Spinal cord (tissue), 9 donors: ENCODE measurements at regions not wholly inside any gene's neighbourhood (a gene's known extent, or its start where the extent isn't known, plus 50 kb on each side); places are given as distances from the start of the nearest gene placed in this dataset.
A peak's percentile ranks its signal among the peaks of the same experiment; 100 is the strongest.

Experiments
- DNase-seq, 6 donors: peaks; one replicate each; pipeline versions ENCODE4 v3.0.0 to v3.0.0-alpha.2; 2013 to 2015; ENCODE audit warnings: low spot score in 6 of 6, low read depth in 4 of 6
- H3K27ac ChIP-seq: one replicate; pipeline ENCODE4 v1.5.1; 2013; ENCODE audit warnings: low read depth, low read length, control low read depth
- H3K27me3 ChIP-seq: one replicate; pipeline ENCODE4 v1.6.1; 2013; ENCODE audit warnings: low read length; ENCODE audit not compliant: control insufficient read depth, insufficient read depth
- H3K36me3 ChIP-seq: one replicate; pipeline ENCODE4 v1.6.1; 2013; ENCODE audit warnings: low read length; ENCODE audit not compliant: control insufficient read depth, insufficient read depth
- H3K4me1 ChIP-seq: one replicate; pipeline ENCODE4 v1.6.1; 2013; ENCODE audit warnings: low read length; ENCODE audit not compliant: control insufficient read depth, insufficient read depth
- H3K4me3 ChIP-seq: one replicate; pipeline ENCODE4 v1.5.1; 2013; ENCODE audit warnings: low read depth, low read length, control low read depth
- H3K9me3 ChIP-seq: one replicate; pipeline ENCODE4 v1.6.1; 2013; ENCODE audit warnings: low read length; ENCODE audit not compliant: control insufficient read depth, insufficient read depth
- WGBS: methylation state at CpG from one replicate; pipeline ENCODE4 v1.1.5; 2013; ENCODE audit warnings: missing lambda C conversion rate; ENCODE audit not compliant: insufficient coverage; 5-methylcytosine and 5-hydroxymethylcytosine counted together
- donor health status: healthy.

- Histone ChIP-seq H3K4me3 (no peak overlapping the region), H3K36me3 (no peaks in the 10 kb centered on the region), H3K27me3 (peaks cover 24% of the 10 kb centered on the region), H3K9me3 (no peaks in the 10 kb centered on the region), H3K4me1 (peaks cover 41% of the 10 kb centered on the region), H3K27ac (no peak overlapping the region)
- 70% methylated on average over 5 of the region's 5 CpGs for WGBS
- no peak for DNase-seq
Observed at GRCh38 chr3:127134887-127135240, 58.1 kb upstream of the PRR23E start.

GRCh38 chr3:127135241-127136023, 57.5 kb upstream of the PRR23E start:
- 4% methylated on average over 58 of the region's 58 CpGs for WGBS
- Histone ChIP-seq H3K4me1 (peaks cover 41% of the 10 kb centered on the region), H3K27me3 (peaks cover 24% of the 10 kb centered on the region)

DNA sequence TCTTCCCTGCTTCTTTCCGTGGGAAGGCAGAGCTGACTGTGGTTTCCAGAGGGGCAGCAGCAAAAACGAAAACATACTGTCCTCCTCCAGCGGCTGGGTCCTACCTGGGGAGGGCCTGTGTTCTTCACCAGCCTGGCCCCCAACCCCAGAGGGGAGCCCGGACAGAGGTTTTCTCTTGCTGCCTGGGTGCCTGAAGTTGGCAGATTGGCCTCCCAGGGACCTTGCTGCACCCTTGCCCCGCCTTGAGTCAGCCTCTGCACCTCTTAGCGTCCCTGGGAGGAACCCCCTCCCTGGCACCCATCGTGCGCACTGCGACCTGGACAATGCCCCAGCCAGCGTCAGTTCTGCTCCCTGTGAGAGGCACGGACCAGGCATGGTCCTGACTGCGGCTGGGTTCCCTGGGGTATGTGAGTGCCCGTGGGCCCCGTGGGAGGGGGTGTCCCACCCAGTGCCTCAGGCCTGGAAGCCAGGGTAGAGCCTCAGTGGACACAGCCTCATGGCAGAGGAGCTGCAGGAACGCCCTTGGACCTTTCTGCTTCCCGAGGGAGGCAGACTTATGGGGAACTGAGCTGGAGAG, 56.8 kb upstream of the PRR23E start:
- Histone ChIP-seq H3K4me3 (no peak overlapping the region), H3K9me3 (no peaks in the 10 kb centered on the region), H3K27me3 (peaks cover 24% of the 10 kb centered on the region), H3K4me1 (peaks cover 41% of the 10 kb centered on the region), H3K27ac (no peak overlapping the region), H3K36me3 (no peaks in the 10 kb centered on the region)
- WGBS, result 78% methylated on average over 16 of the region's 16 CpGs
- DNase-seq, result no peak

More at GRCh38 chr3:127135241-127136023, 57.5 kb upstream of the PRR23E start:
- peak in 2 of 6 donors; percentile 67 to 84 for DNase-seq
- Histone ChIP-seq H3K4me3 (peak overlapping the region; percentile 16), H3K9me3 (no peaks in the 10 kb centered on the region), H3K27ac (no peak overlapping the region), H3K36me3 (no peaks in the 10 kb centered on the region)

DNA sequence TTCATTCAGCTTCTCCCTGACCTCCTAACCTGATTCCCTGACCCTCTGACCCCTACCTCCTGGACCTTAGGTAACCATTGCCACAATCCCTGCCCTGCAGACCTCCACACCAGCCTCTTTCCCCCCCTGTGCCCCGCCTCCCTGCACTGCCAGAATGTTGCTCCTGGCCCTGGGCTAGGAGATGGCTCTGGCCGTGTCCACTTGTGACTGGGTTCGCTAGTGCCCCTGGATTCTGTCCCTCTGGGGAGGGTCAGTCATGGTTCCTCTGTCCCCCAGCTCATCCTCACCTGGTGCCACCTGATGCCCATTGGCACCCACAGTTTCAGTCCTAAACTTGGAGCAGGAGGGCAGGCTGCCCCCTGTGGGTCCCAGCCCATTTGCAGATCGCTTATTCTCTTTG, 56.2 kb upstream of the PRR23E start:
- 91% methylated on average over 4 of the region's 4 CpGs for WGBS
- Histone ChIP-seq H3K4me1 (peaks cover 41% of the 10 kb centered on the region), H3K27me3 (peaks cover 23% of the 10 kb centered on the region), H3K27ac (no peak overlapping the region), H3K36me3 (no peaks in the 10 kb centered on the region), H3K4me3 (no peak overlapping the region), H3K9me3 (no peaks in the 10 kb centered on the region)
- no peak for DNase-seq

DNA sequence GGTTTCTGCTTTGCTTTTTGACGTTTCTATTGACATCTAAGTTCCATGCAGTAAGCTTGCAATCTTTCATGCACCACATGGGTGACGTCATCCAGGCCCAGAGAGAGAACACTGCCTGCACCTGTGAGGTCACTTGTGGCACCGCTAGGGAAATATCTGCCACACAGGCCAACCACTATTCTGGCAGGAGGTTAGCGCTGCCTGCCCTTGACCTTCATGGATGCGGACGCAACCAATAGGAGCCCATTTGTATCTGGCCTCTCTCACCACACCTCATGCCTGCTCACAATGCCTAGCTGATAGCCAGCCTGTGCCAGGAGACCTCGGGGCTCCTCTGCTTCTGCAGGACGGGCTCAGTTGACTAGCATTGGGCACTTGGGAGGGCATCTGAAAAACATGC, 55.8 kb upstream of the PRR23E start:
- Histone ChIP-seq H3K36me3 (no peaks in the 10 kb centered on the region), H3K9me3 (no peaks in the 10 kb centered on the region), H3K4me3 (no peak overlapping the region), H3K4me1 (peaks cover 41% of the 10 kb centered on the region), H3K27me3 (peaks cover 21% of the 10 kb centered on the region), H3K27ac (no peak overlapping the region)
- WGBS, result 83% methylated on average over 8 of the region's 8 CpGs
- DNase-seq, result no peak

DNA sequence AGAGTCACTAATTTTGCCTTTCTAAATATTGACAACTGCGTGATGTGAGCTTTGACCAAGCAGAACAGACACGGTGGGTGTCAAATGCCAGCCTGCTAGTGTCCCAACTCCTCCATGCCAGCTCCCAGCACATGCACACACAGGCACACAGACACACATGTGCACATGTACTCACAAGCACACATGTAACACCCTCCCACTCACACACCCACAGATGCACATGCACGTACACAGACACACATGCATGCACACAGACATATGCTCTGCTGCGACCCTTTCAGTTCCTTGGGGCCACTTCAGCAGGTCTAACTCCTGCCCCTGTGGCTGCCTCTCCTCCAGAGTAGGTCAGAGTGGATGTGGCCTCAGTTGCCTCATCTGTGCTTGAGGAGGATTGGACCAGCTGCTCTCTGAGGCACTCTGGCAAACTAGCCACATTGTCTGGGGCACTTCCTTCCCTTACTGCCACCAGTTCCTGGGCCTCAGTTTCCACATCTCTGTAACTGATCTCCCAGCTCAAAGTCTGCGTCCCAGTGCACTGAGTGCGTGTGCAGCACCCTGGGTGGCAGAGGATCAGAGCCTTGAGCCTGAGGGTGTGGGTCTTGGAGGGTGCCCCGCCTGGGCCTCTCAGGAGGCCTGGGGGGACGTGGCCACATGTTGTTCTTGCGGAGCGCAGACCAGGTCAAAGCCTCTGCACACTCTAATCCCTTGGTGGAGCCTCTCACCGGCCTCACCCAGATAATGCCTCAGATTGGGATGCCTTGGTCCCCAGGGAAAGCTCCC, 55.0 kb upstream of the PRR23E start:
- 95% methylated on average over 10 of the region's 11 CpGs for WGBS
- Histone ChIP-seq H3K4me1 (peaks cover 37% of the 10 kb centered on the region), H3K36me3 (no peaks in the 10 kb centered on the region), H3K4me3 (no peak overlapping the region), H3K27ac (no peak overlapping the region), H3K9me3 (no peaks in the 10 kb centered on the region), H3K27me3 (peaks cover 21% of the 10 kb centered on the region)
- no peak for DNase-seq

DNA sequence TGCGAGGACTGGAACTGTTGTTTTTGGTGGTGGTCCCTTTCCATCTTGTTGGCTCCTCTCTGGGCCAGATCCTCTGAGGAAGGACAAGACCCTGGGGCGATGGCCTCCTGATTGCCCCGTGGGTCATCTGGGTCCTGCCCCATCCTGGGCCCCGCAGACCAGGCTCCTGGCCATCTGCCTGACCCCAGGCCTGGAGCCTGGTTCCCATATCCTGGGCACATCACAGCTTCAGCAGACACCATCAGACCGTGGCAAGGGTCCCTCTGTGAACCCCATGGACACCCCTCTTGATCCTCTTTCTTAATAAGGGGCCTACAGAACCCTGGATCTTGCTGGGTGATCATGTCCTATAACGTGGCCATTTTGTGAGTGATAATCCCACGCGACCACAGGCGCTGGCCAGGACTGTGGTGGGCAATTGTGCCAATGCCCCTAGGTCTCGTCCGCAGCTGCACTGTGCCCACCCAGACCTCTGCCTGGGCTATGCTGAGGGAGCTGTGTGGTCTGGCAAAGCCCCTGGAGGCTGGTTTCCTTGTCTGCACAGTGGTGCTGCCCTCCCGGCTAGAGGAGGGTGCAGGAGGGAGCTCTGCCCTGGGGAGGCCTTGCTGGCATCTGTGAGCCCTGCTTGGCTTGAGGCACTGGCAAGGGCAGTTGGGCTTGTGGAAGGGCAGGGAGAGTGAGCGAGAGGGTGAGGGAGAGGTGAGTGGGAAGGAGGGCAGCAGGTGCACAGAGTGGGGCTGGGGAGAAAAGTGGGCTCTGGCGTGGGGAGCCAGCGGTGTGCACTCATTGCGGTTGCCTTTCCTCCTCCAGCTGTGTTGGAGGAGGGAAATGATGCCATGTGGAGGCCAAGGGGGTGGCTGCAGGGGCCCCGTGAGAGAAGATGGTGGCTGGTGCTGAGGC, 53.1 kb upstream of the PRR23E start:
- DNase-seq, result no peak
- peaks cover 10% of the 10 kb centered on the region for H3K27me3 ChIP-seq
- 87% methylated on average over 17 of the region's 17 CpGs for WGBS
- no peak overlapping the region for H3K4me3 ChIP-seq
- H3K27ac ChIP-seq, result no peak overlapping the region
- H3K36me3 ChIP-seq, result no peaks in the 10 kb centered on the region
- no peaks in the 10 kb centered on the region for H3K9me3 ChIP-seq
- H3K4me1 ChIP-seq, result peaks cover 27% of the 10 kb centered on the region

DNA sequence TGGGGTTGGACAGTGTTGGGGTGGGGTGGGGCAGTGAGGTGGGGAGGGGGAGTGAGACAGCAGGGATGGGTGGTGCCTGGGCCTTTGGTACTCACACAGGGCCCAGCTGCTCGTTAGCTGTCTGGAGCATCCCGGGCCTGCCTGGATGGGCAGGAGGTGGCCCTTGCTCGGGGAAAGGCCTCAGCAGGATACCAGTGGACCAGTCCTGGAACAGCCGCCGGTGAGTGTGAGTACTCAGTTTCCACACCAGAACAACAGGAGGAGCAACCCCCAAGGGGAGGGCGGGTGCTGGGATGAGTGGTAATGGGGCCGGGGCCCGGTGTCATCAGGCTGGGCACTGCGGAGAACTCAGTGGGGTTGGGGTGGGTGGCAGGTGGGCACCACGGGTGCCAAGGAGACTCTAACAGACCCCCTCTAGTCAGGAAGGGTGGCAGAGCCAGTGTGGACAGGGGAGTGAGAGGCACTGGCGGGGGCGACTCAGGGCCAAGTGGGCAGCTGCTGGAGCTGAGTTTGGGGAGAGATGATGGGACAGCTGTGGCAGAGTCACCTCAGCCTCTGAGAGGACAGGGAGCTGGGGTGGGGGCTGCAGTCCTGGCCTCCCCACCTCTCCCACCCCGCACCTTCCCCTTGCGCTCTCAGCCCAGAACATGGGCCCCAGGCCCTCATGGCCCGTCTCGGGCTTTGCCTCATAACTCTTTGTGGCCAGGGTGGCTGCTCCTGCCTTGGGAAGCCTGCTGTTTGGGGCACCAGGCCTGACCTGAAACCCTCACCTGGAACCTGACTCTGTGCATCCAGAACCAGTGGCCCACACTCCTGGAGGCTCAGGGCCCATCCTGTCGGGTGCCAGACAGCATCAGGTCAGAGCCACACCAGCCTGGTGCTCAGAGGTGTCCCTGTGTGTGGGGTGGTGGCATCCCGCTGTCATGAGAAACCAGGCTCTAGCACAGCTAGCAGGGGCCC, 52.1 kb upstream of the PRR23E start:
- Histone ChIP-seq H3K9me3 (no peaks in the 10 kb centered on the region), H3K27ac (no peak overlapping the region), H3K36me3 (no peaks in the 10 kb centered on the region), H3K4me3 (no peak overlapping the region), H3K27me3 (peaks cover 6% of the 10 kb centered on the region), H3K4me1 (peaks cover 18% of the 10 kb centered on the region)
- no peak for DNase-seq
- 91% methylated on average over 16 of the region's 18 CpGs for WGBS
